ENCODE measurements at regions not wholly inside any gene's neighbourhood (a gene's known extent, or its start where the extent isn't known, plus 50 kb on each side); places are given as distances from the start of the nearest gene placed in this dataset.

DNA sequence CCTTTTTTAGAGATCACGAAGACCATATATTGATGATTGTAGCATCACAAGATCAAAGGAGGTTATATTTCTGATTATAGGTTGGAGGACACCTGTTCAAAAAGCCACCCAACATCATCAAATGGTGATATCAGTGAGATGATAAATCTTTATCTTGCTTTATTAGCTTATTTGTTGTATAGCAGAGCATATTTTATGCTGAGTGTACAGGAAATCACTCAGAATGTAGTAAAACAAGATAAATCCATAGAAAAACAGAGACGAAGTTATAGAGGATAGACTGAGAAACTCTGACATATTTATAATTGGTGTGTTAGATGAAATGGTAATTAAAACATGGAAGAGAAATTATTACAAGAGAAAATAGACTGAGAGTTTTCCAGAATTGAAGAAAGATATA is 69.8 kb upstream of the DMAC1 start:
- DNase-seq = no peak

DNA sequence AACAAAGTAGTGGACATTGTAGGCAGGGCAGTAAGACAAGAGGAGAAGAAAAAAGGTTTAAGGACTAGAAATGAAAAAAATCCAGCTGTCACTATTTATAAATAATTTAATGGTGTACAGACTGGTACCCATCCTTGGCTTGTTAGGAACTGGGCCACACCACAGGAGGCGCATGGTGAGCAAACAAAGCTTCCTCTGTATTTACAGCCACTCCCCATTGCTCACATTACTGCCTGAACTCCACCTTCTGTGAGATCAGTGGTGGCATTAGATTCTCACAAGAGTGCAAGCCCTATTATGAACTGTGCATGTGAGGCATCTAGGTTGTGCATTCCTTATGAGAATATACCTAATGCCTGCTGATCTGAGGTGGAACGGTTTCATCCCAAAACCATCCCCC is 62.6 kb upstream of the DMAC1 start:
- DNase-seq = no peak

DNA sequence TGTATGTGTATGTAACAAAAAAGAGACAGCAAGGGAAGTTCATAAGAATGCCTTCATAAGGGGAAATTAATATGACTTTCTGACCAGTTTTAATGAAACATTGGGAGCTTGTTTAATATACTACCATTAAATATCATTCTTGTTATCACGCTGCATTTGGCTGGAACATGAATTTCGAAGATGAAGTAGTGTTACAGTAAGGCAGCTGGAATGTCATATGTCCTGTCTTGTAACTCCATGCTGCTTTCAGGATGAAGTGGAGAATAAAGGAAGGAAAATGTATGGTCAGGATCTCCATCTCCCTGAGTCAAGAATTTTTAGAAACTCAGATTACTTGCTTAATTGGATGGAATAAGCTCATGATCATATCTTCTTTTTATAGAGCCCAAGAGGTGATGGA is 61.5 kb upstream of the DMAC1 start:
- DNase-seq = no peak

DNA sequence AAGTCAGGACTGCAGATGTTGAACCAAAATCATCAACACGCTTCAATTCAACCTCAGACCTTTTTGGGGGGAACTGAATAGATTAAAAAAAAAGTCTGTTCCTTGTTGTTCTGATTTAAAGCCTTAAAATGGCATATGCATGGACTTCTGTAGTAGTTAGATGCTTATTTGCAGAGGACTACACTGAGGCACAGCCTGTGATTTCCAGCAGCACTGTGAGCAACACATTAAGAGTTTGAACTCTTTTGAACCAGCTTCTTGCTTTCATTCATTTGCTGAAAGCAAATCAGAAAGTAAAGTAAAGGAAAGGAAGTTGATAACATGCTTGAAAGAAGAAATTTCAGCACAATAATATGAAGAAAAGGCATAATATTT is 60.7 kb upstream of the DMAC1 start:
- no peak for DNase-seq

DNA sequence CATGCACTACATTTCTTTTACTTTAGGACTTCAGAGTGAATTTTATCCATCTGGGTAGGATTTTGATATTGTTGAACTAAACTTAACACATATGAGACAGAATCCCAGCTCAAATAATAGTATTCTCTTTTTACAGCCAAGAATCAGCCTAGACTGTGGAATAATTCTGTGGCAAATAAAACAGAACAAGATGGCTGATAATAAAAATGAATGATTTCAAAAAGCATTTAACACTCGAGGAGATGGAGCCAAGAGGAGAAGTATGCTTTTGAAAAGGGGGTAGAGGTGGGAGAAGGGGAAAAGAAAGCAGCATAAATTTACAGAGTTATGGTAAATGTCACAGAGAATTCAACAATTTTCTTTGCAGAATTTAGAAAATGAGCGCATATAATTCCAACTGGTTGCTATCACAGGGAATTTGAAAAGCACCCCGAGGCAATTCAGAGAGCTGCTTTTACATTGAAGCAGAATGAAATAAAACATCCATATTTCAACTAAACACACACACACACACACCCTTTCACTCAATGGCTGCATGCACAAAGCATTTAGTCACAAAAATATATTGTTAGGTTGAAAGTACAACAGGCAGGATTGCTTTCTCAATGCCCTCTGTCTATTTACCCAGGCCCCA is 60.2 kb upstream of the DMAC1 start:
- peak; percentile 52 for DNase-seq

DNA sequence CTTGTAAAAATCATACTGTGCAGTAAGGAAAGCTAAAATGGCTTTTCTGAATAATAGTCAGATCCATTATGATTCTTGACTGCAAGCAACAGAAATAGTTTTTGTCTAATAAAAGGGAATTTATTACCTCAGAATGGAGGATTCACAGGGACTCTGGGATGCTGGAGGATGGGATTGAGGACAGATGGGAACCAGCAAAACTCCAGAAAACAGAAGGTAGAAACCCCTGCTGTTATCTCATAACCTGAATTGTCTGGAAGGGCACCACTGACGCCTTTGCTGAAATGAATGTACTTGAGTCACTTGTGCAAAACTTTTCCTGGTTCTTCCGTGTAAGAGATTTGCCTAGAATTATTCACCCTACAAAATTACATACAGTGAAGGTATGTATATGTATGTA is 58.6 kb upstream of the DMAC1 start:
- no peak for DNase-seq

DNA sequence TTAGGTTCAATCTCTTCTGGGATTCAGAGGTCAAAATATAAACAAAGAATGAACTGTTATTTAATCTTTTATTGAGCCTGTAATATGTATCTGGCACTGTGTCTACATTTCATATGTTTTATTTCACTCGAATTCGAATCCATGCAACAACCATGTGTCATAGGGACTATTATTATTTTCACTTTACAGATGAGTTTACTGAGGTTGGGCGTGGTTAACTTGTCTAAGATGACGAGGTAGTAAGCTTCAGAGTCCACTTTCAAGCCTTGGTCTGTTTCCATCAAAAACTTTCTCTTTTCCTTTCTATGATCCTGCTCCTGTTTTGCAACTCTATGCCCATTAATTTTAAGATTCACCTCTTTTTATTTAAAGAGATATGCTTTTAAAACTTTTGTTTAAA is 55.2 kb upstream of the DMAC1 start:
- DNase-seq = no peak
